Neural crest cell (in vitro differentiated cells): ENCODE measurements at regions not wholly inside any gene's neighbourhood (a gene's known extent, or its start where the extent isn't known, plus 50 kb on each side); places are given as distances from the start of the nearest gene placed in this dataset.

Source experiments
- DNase-seq: peaks from one replicate; pipeline ENCODE4 v3.0.0; 2021; ENCODE audit warnings: low read depth, mixed read lengths, low spot score
- H3K27ac Mint-ChIP-seq: one replicate; pipeline ENCODE4 v1.8.0; 2021; ENCODE audit warnings: mild to moderate bottlenecking, mixed read lengths; ENCODE audit not compliant: unreplicated experiment
- H3K27me3 Mint-ChIP-seq: 2 replicates; pipeline ENCODE4 v1.8.0; 2021; ENCODE audit warnings: low read depth, mild to moderate bottlenecking, mixed read lengths
- H3K36me3 Mint-ChIP-seq: 2 replicates; pipeline ENCODE4 v1.8.0; 2021; ENCODE audit warnings: low read depth, mild to moderate bottlenecking, mixed read lengths
- H3K4me1 Mint-ChIP-seq: 2 replicates; pipeline ENCODE4 v1.8.0; 2021; ENCODE audit warnings: mixed read lengths
- H3K4me3 Mint-ChIP-seq: one replicate; pipeline ENCODE4 v1.8.0; 2021; ENCODE audit warnings: mild to moderate bottlenecking, mixed read lengths
- H3K9me3 Mint-ChIP-seq: 2 replicates; pipeline ENCODE4 v1.8.0; 2021; ENCODE audit warnings: mixed read lengths
- CTCF ChIP-seq: fragments of 200-600 bp; sonication (generic); conservative IDR thresholded peaks from 2 replicates; pipeline ENCODE4 v1.5.0; 2021; ENCODE audit warnings: antibody characterized with exemption, mild to moderate bottlenecking

- TF ChIP-seq CTCF = no peak
- H3K4me1 Mint-ChIP-seq = peaks cover 72% of the 10 kb centered on the region
- H3K9me3 Mint-ChIP-seq = no peaks in the 10 kb centered on the region
- peaks cover 99% of the 10 kb centered on the region for H3K27me3 Mint-ChIP-seq
- no peak for DNase-seq
- H3K27ac Mint-ChIP-seq = no peak overlapping the region
- H3K36me3 Mint-ChIP-seq = no peaks in the 10 kb centered on the region
- H3K4me3 Mint-ChIP-seq = peak overlapping the region; percentile 56
Observed at GRCh38 chr15:96411056-96412031, 80.8 kb downstream of the NR2F2 start.

- Mint-ChIP-seq H3K27me3 (peaks cover 97% of the 10 kb centered on the region), H3K9me3 (no peaks in the 10 kb centered on the region), H3K4me1 (peaks cover 66% of the 10 kb centered on the region), H3K4me3 (peak overlapping the region; percentile 58), H3K27ac (no peak overlapping the region), H3K36me3 (no peaks in the 10 kb centered on the region)
- DNase-seq = no peak
- no peak for TF ChIP-seq CTCF
Observed at GRCh38 chr15:96412045-96412905, 81.8 kb downstream of the NR2F2 start.

- peaks cover 67% of the 10 kb centered on the region for H3K4me1 Mint-ChIP-seq
- no peak overlapping the region for H3K27ac Mint-ChIP-seq
- H3K36me3 Mint-ChIP-seq = no peaks in the 10 kb centered on the region
- no peak overlapping the region for H3K4me3 Mint-ChIP-seq
- peaks cover 97% of the 10 kb centered on the region for H3K27me3 Mint-ChIP-seq
- H3K9me3 Mint-ChIP-seq = no peaks in the 10 kb centered on the region
- TF ChIP-seq CTCF = no peak
- no peak for DNase-seq
Observed at GRCh38 chr15:96412906-96413231, 82.4 kb downstream of the NR2F2 start.

- DNase-seq = no peak
- Mint-ChIP-seq H3K9me3 (no peaks in the 10 kb centered on the region), H3K4me3 (peak overlapping the region; percentile 77), H3K4me1 (peaks cover 74% of the 10 kb centered on the region), H3K27ac (no peak overlapping the region), H3K27me3 (peaks cover 98% of the 10 kb centered on the region), H3K36me3 (no peaks in the 10 kb centered on the region)
- TF ChIP-seq CTCF = no peak
Observed at GRCh38 chr15:96413657-96414056, 83.2 kb downstream of the NR2F2 start.

GRCh38 chr15:96414875-96415274, 84.4 kb downstream of the NR2F2 start:
- DNase-seq = no peak
- TF ChIP-seq CTCF = no peak
- H3K9me3 Mint-ChIP-seq = no peaks in the 10 kb centered on the region
- H3K36me3 Mint-ChIP-seq = no peaks in the 10 kb centered on the region
- H3K27me3 Mint-ChIP-seq = peaks cover 98% of the 10 kb centered on the region
- H3K4me1 Mint-ChIP-seq = peaks cover 64% of the 10 kb centered on the region
- H3K27ac Mint-ChIP-seq = no peak overlapping the region
- H3K4me3 Mint-ChIP-seq = peak overlapping the region; percentile 79
